AG04449 (cell line): ENCODE measurements at regions not wholly inside any gene's neighbourhood (a gene's known extent, or its start where the extent isn't known, plus 50 kb on each side); places are given as distances from the start of the nearest gene placed in this dataset.
A peak's percentile ranks its signal among the peaks of the same experiment; 100 is the strongest.

Source experiments
- CTCF ChIA-PET: fragments of 350-600 bp; formaldehyde crosslinking; extraction: SDS; loops from one replicate; lab custom pipeline; 2021; ENCODE audit warnings: antibody characterized with exemption; lab: Yijun Ruan, JAX
- POLR2A ChIA-PET: fragments of 400-600, 350-600 bp; formaldehyde crosslinking; extraction: SDS; loops from one replicate; lab custom pipeline; 2020; ENCODE audit warnings: antibody characterized with exemption, inconsistent platforms; lab: Yijun Ruan, JAX
- DNase-seq: peaks from one replicate; pipeline ENCODE4 v3.0.0-alpha.2; 2010; ENCODE audit warnings: low read depth, low spot score
- H3K4me3 ChIP-seq: 2 replicates; pipeline ENCODE4 v1.5.1; 2011; ENCODE audit warnings: low read depth, mild to moderate bottlenecking, control low read depth, low read length
- CTCF ChIP-seq: IDR thresholded peaks from one replicate; pipeline ENCODE4 v1.5.1; 2011; ENCODE audit warnings: mild to moderate bottlenecking, moderate library complexity, low read length, control low read depth, inconsistent platforms; ENCODE audit not compliant: insufficient read depth; ENCODE audit errors: missing control alignments

GRCh38 chr20:9911519-9911918 lies 72.6 kb upstream of the PAK5 start:
- no peak overlapping the region for H3K4me3 ChIP-seq
- POLR2A ChIA-PET: interaction anchor here (0.5 kb wide), 1 partner anchor 504 kb away, joined by 3 read pairs; no protein-coding TSS in a partner anchor
- no peak for DNase-seq
- TF ChIP-seq CTCF: no peak
- CTCF ChIA-PET: interaction anchor here (1.3 to 11.3 kb wide), 9 partner anchors 9 to 504 kb away, joined by 3 to 226 read pairs (median 8); no protein-coding TSS in a partner anchor

- H3K4me3 ChIP-seq: no peak overlapping the region
- DNase-seq: no peak
- TF ChIP-seq CTCF: no peak
- ChIA-PET POLR2A (no interaction called here), CTCF (interaction anchor here (1.4 to 11.3 kb wide), 2 partner anchors 294 to 501 kb away, joined by 4 to 226 read pairs; no protein-coding TSS in a partner anchor)
Measured at GRCh38 chr20:9909167-9909566, 70.3 kb upstream of the PAK5 start.

GRCh38 chr20:9903048-9903655 lies 64.3 kb upstream of the PAK5 start:
- H3K4me3 ChIP-seq: no peak overlapping the region
- ChIA-PET CTCF (interaction anchor here (1.0 to 3.3 kb wide), 4 partner anchors 10 to 286 kb away, joined by 3 to 27 read pairs (median 6); no protein-coding TSS in a partner anchor), POLR2A (no interaction called here)
- peak; percentile 25 for TF ChIP-seq CTCF
- no peak for DNase-seq

- TF ChIP-seq CTCF: no peak
- H3K4me3 ChIP-seq: no peak overlapping the region
- ChIA-PET CTCF (no interaction called here), POLR2A (no interaction called here)
- DNase-seq: no peak
Measured at GRCh38 chr20:9889270-9889981, 50.5 kb upstream of the PAK5 start.
